HG02642 (cell line): ENCODE measurements at regions not wholly inside any gene's neighbourhood (a gene's known extent, or its start where the extent isn't known, plus 50 kb on each side); places are given as distances from the start of the nearest gene placed in this dataset.

ENCODE experiments used
- ATAC-seq: cut with Tn5 transposase; IDR thresholded peaks from one replicate; pipeline ENCODE4 v1.9.1; 2021; ENCODE audit warnings: mild to moderate bottlenecking; ENCODE audit not compliant: unreplicated experiment, poor library complexity

- ATAC-seq = no peak
Measured at GRCh38 chr2:199136681-199137080, 321.1 kb downstream of the SATB2 start.

DNA sequence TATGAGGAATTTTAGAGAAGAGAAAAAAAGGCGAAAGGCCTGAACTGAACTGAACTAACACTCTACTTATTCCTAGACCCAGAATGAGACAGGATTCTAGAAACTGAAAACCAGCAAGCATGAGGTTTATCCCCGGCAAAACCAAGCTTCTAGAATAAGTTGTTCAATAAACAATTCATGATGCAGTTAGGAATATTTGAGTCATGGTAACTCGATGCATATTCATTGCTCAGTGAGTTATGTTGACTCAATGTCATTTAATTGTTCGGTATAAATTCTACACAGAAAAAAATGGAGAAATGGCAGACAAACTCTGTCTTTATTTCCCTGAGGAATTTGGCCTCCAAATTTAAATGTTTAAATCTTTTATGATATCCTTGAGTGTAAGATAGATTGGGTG lies 321.5 kb downstream of the SATB2 start:
- ATAC-seq = no peak

DNA sequence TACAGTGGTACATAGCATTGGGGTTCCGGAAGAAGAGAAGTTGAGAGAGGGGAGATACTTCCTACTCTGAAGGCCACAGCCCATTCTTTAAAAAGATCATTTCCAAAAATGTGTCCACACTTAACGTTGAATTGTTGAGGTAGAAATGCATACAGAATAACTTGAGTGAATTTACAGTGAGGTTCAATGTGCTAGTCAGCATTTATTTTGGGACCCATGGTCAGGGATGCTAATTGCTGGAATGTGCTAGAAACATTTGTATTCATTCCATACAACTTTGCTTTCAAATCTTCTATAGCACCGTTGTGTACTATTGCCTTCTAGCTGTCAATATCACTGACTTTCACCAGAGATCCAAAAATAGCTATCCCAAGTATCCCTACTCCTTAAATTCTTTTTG lies 325.9 kb downstream of the SATB2 start:
- ATAC-seq = no peak

DNA sequence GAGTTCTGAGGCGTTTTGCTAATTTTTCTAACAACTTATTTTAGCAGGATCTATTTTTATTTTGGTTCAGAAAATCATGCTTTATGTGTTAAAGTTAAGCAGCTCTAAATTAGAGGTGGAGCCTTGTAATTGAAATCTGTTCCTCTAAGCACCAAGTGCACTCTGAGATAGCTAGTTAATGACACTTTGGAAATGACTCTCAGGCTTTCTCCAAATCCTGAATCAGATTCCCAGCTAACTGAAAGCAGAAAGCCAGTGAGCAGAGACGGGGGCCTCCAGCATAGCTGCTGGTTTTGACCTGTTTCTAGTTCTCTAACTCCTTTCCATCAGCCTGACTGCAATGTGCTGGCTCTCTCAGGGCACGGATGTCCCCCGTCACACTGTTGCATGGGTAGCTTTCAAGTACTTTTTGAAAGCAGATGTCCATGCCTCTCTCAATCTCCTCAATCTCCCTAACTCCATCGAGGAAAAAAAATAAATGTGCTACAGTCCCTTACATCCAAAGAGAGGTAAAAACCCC lies 326.5 kb downstream of the SATB2 start:
- no peak for ATAC-seq

DNA sequence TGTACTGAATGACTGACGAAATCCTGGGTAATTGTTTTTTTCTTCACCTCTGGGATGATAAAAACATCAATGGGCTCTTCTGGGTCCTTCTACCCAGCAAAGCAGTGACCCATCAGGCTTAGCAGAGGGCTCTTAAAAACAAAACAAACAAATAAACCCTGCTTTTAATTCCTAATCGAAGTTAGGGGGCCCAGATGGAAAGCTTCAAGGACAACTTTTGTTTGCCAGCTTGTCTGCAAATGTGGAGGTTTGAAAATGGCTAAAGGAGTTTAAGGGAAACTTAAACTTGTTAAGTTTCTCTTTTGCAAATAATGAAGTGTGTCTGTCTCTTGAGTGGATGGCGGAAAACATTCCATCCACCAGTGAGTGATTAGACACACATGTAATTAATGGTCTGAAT lies 327.2 kb downstream of the SATB2 start:
- no peak for ATAC-seq

GRCh38 chr2:199128476-199129229 lies 329.1 kb downstream of the SATB2 start:
- no peak for ATAC-seq

DNA sequence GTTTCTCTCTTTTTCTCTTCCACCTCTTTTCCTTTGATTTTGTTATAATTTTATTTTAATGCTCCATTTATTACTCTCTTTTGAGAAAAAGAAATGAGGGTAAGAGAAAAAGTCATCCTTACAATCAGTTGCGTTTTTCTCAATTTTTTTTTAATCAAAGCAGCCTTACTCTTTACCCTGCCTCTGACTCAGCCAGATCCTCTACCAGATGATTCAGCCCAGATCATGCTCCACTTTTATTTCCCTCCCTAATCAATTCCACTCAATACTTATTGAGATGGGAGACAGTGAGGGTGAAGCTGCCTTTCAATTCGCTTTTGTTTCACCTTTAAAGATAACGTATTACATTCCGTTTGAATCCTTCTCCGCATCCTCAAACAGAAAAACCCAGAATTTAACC lies 337.9 kb downstream of the SATB2 start:
- ATAC-seq = no peak

DNA sequence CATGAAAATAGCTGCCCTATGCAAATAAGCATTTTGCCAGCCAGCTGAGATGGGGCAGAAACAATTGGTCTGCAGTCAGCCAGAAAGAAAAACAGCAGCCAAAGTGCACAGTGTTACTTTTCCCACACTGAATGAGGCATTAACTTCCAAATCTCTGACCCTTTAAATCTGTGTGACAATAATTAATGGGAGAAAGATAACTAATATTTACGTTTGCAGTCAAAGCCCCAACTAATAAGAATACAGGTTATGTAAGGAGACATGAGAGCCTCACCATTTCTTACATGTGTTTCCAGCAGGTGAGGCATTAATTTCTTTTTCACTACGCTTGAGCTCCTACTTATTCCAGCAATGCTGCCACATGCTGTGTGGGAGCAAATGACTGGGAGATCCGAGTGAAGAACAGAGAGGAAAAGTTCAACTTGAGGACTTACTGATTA lies 339.0 kb downstream of the SATB2 start:
- ATAC-seq = no peak

DNA sequence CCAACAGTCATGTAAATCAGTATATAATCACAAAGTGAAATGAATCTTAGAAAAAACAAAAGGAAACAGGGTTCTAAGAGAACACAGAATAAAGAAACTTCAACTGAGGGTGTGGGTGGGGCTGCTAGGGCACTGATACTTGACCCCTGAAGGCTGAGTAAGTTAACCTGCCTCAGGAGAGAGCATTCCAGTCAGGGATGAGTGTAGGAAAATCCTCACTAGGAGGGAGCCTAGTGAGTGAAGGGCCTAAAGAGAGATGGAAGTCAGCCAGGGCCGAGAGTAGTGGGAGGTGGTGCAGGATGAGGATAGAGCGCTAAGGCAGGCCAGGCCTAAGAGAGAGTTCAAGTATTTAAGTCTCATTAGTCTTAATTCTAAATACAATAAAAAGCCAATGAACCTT lies 342.6 kb downstream of the SATB2 start:
- ATAC-seq = no peak

- ATAC-seq = no peak
Measured at GRCh38 chr2:199113111-199113510, 344.6 kb downstream of the SATB2 start.

DNA sequence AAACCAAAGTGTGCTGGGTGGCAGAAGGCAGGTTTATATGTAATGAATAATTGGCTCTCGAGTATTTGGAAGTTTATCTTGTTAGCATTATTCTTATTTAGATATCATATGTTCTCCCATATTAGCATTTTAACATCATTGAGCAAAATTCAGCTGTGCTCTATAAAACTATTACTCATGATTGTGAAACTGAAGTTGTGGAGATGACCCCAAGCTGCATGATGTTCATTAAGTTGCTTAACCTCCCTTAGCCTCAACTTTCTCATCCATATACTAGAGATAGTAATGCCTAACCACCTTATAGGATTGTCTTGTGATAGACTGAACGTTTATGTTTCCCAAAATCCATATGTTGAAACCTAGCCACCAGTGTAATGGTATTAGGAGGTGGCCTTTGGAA lies 346.3 kb downstream of the SATB2 start:
- no peak for ATAC-seq

GRCh38 chr2:199108056-199108455 lies 349.7 kb downstream of the SATB2 start:
- ATAC-seq = no peak

DNA sequence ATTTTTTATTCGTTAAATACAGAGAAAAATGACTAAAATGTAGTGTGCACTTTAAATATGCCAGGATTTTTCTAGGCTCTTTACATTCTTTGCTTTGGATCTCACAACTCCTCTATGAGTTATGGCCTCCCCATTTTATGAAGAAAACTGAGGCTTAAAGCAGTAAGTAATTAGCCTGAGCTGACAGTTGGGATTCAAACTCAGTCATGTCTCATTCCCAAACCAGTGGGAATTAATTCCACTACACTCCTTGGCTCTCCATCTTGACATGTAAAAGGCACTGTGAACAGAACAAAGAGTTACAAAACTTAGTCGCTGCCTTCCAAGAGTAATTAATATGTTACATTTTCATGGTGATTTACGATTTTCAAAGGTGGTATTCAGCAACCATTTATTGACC lies 351.9 kb downstream of the SATB2 start:
- ATAC-seq = no peak

GRCh38 chr2:199101487-199101886 lies 356.3 kb downstream of the SATB2 start:
- ATAC-seq = no peak

- ATAC-seq = no peak
Measured at GRCh38 chr2:199100326-199101110, 357.2 kb downstream of the SATB2 start.

DNA sequence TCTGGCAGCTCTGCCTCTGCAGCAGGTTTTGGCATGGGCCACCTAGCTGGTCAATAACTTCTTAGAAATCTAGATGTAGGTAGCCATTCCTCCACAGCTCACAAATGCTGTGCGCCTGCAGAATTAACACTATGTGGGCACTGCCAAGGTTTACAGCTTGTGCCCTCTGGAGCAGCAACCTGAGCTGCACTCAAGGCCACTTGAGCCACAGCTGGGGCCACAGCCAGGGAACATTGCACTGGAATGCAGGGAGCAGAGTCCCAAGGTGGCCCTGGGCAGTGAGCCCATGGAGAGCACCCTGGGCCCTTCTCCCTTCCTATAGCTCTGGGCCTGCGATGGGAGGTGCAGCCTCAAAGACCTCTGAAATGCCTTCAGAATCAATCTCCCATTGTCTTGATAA lies 365.3 kb downstream of the SATB2 start:
- ATAC-seq = no peak

DNA sequence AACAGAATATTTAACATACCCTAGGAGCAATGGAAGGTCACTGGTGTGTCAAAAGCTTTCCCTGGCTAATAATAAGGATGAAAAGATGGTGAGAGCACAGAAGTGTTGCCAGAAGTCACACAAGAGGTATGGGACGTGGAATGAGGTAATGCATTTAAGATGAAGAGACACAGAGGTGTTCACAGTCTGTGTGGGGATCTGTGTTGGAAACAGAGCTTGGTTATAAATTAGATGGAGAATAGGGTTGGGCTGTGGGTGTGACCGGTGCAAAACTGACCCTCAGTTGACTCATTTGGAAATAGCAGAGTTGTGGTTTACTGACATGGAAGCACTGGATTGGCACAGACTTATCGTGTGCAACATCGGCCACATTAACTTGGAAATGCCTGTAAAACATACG lies 372.5 kb downstream of the SATB2 start:
- no peak for ATAC-seq

- no peak for ATAC-seq
Measured at GRCh38 chr2:199070322-199070949, 387.3 kb downstream of the SATB2 start.

DNA sequence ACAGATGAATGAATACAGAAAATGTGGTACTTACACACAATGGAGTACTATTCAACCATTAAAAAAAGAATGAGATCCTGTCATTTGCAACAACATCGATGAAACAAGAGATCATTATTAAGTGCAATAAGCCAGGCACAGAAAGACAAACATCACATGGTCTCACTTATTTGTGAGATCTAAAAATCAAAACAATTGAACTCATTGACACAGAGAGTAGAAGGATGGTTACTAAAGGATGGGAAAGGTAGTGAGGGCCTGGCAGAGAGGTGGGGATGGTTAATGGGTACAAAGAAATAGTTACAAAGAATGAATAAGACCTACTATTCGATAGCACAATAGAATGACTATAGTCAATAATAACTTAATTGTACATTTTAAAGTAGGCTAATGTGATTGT lies 393.5 kb downstream of the SATB2 start:
- no peak for ATAC-seq

DNA sequence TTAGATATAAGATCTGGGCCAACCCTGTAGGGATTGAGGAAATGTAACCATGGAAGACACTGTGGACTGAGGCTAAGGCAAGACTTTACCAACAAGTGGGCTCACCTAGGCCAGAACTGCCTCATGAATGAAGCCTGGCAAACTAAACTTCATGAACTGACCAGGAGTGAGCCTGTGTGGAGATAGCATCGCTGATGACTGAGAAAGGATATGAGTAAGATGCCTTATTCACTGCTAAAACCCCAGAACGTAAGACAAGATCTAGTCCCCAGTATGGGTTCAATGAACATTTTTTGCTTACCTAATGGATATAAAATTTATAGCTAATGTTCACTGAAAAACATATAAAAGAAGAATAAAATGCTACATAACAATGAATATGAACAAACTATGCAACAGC lies 399.8 kb downstream of the SATB2 start:
- ATAC-seq = no peak

- no peak for ATAC-seq
Measured at GRCh38 chr2:199055336-199055735, 402.4 kb downstream of the SATB2 start.
